Gastroesophageal sphincter (tissue), 4 donors: ENCODE measurements at regions not wholly inside any gene's neighbourhood (a gene's known extent, or its start where the extent isn't known, plus 50 kb on each side); places are given as distances from the start of the nearest gene placed in this dataset.

Experiments used
- ATAC-seq: fragments of 150-250 bp; one replicate; pipeline ENCODE4 v1.9.1; 2016; ENCODE audit warnings: mild to moderate bottlenecking, moderate library complexity
- H3K27ac ChIP-seq, 4 donors: fragments of 200-600 bp; sonication (generic) in 3 of 4; 1 replicate in 3 of 4; 2 replicates in 1 of 4; pipeline ENCODE4 v1.5.1; 2016 to 2019
- H3K27me3 ChIP-seq: fragments of 200-600 bp; sonication (generic); one replicate; pipeline ENCODE4 v1.5.1; 2019
- H3K36me3 ChIP-seq, 2 donors: fragments of 200-600 bp; sonication (generic); one replicate each; pipeline ENCODE4 v1.5.1; 2019; ENCODE audit warnings: control low read depth in 1 of 2
- H3K4me1 ChIP-seq, 3 donors: fragments of 200-600 bp; sonication (generic); 1 replicate in 2 of 3; 2 replicates in 1 of 3; pipeline ENCODE4 v1.5.1; 2016 to 2019; ENCODE audit warnings: control low read depth in 2 of 3
- H3K4me3 ChIP-seq, 2 donors: fragments of 200-600 bp; sonication (generic); one replicate each; pipeline ENCODE4 v1.5.1; 2019; ENCODE audit warnings: mild to moderate bottlenecking in 1 of 2, moderate library complexity in 1 of 2
- H3K9me3 ChIP-seq, 3 donors: fragments of 200-600 bp; sonication (generic); one replicate each; pipeline ENCODE4 v1.5.1; 2017 to 2019; ENCODE audit warnings: control low read depth in 2 of 3
- CTCF ChIP-seq, 4 experiments: fragments of 200-600 bp in 2 of 4; fragments of 450-650 bp in 2 of 4; sonication (generic) in 1 of 4; IDR thresholded peaks; one replicate each; pipeline ENCODE4 v1.5.1; 2017 to 2019; ENCODE audit warnings: antibody characterized with exemption in 4 of 4, mild to moderate bottlenecking in 2 of 4, moderate library complexity in 2 of 4
- EP300 ChIP-seq: sonication (generic); formaldehyde crosslinking; IDR thresholded peaks from one replicate; pipeline ENCODE4 v1.6.1; 2017; ENCODE audit warnings: antibody characterized with exemption, mild to moderate bottlenecking
- POLR2A ChIP-seq, 2 donors: fragments of 450-650 bp; IDR thresholded peaks; one replicate each; pipeline ENCODE4 v1.6.1; 2017; ENCODE audit warnings: antibody characterized with exemption in 2 of 2, mild to moderate bottlenecking in 2 of 2, moderate library complexity in 1 of 2
- POLR2AphosphoS5 ChIP-seq: sonication (generic); formaldehyde crosslinking; IDR thresholded peaks from one replicate; pipeline ENCODE4 v1.6.1; 2017; ENCODE audit warnings: antibody characterized with exemption
- WGBS, 2 donors: methylation state at CpG; one replicate each; pipeline ENCODE4 v1.1.5; 2018; ENCODE audit warnings: low coverage in 1 of 2; 5-methylcytosine and 5-hydroxymethylcytosine counted together

GRCh38 chr4:123817025-123817688, 420.6 kb downstream of the SPRY1 start:
- no peaks in the 10 kb centered on the region for H3K36me3 ChIP-seq
- no peak for ATAC-seq
- no peaks in the 10 kb centered on the region for H3K9me3 ChIP-seq
- no peak overlapping the region for H3K27ac ChIP-seq
- H3K4me3 ChIP-seq, result no peak overlapping the region
- H3K27me3 ChIP-seq, result no peaks in the 10 kb centered on the region
- H3K4me1 ChIP-seq, result peaks cover 0 to 7% (median 2%) of the 10 kb centered on the region in 3 donors
- no peak for TF ChIP-seq EP300
- no peak for TF ChIP-seq POLR2AphosphoS5
- TF ChIP-seq CTCF (IDR thresholded peaks at IDR 0.05), result no peak
- TF ChIP-seq POLR2A (IDR thresholded peaks at IDR 0.05), result no peak
- WGBS, 2 donors, result 70 to 76% methylated on average over 7 of the region's 7 CpGs

GRCh38 chr4:123819362-123820035, 422.9 kb downstream of the SPRY1 start:
- Histone ChIP-seq H3K4me1 (peaks cover 0 to 7% (median 2%) of the 10 kb centered on the region in 3 donors), H3K9me3 (no peaks in the 10 kb centered on the region), H3K27ac (no peak overlapping the region), H3K36me3 (no peaks in the 10 kb centered on the region), H3K4me3 (no peak overlapping the region), H3K27me3 (no peaks in the 10 kb centered on the region)
- TF ChIP-seq POLR2AphosphoS5 (no peak), POLR2A (IDR thresholded peaks at IDR 0.05) (no peak)
- ATAC-seq, result peak; percentile 47

- TF ChIP-seq CTCF (IDR thresholded peaks at IDR 0.05) (no peak), EP300 (no peak), POLR2A (IDR thresholded peaks at IDR 0.05) (no peak), POLR2AphosphoS5 (no peak)
- Histone ChIP-seq H3K4me3 (no peak overlapping the region), H3K4me1 (peaks cover 0 to 21% (median 2%) of the 10 kb centered on the region in 3 donors), H3K36me3 (no peaks in the 10 kb centered on the region), H3K9me3 (no peaks in the 10 kb centered on the region), H3K27me3 (no peaks in the 10 kb centered on the region), H3K27ac (no peak overlapping the region)
- ATAC-seq, result no peak
Measured at GRCh38 chr4:123821861-123822260, 425.3 kb downstream of the SPRY1 start.

- 67 to 77% methylated on average over 1 to 2 of the region's 2 CpGs for WGBS, 2 donors
- no peaks in the 10 kb centered on the region for H3K9me3 ChIP-seq
- TF ChIP-seq POLR2AphosphoS5 (no peak), POLR2A (IDR thresholded peaks at IDR 0.05) (no peak), EP300 (no peak), CTCF (IDR thresholded peaks at IDR 0.05) (no peak)
- H3K4me3 ChIP-seq, result no peak overlapping the region
- peaks cover 0 to 23% (median 2%) of the 10 kb centered on the region in 3 donors for H3K4me1 ChIP-seq
- ATAC-seq, result no peak
- H3K36me3 ChIP-seq, result no peaks in the 10 kb centered on the region
- no peaks in the 10 kb centered on the region for H3K27me3 ChIP-seq
- H3K27ac ChIP-seq, result no peak overlapping the region
Measured at GRCh38 chr4:123822353-123822752, 425.8 kb downstream of the SPRY1 start.

- 68 to 90% methylated on average over 4 of the region's 4 CpGs for WGBS, 2 donors
- TF ChIP-seq POLR2A (IDR thresholded peaks at IDR 0.05) (no peak), CTCF (IDR thresholded peaks at IDR 0.05) (no peak), POLR2AphosphoS5 (no peak), EP300 (no peak)
- H3K36me3 ChIP-seq, result no peaks in the 10 kb centered on the region
- no peak overlapping the region for H3K27ac ChIP-seq
- H3K9me3 ChIP-seq, result no peaks in the 10 kb centered on the region
- H3K4me1 ChIP-seq, result peaks cover 0 to 23% (median 2%) of the 10 kb centered on the region in 3 donors
- no peaks in the 10 kb centered on the region for H3K27me3 ChIP-seq
- peak; percentile 34 for ATAC-seq
- H3K4me3 ChIP-seq, result no peak overlapping the region
Measured at GRCh38 chr4:123823244-123823643, 426.6 kb downstream of the SPRY1 start.
